HG03469 (cell line): ENCODE measurements at regions not wholly inside any gene's neighbourhood (a gene's known extent, or its start where the extent isn't known, plus 50 kb on each side); places are given as distances from the start of the nearest gene placed in this dataset.

Experiments used
- ATAC-seq: cut with Tn5 transposase; IDR thresholded peaks from one replicate; pipeline ENCODE4 v1.9.1; 2021; ENCODE audit warnings: mild to moderate bottlenecking, moderate library complexity, moderate number of reproducible peaks; ENCODE audit not compliant: unreplicated experiment

- ATAC-seq = no peak
These were observed 121.9 kb downstream of the EMP1 start for GRCh38 chr12:13318231-13319015.

- ATAC-seq = no peak
These were observed 120.2 kb downstream of the EMP1 start for GRCh38 chr12:13316587-13317246.

- ATAC-seq = no peak
These were observed 117.4 kb downstream of the EMP1 start for GRCh38 chr12:13313886-13314285.

GRCh38 chr12:13311551-13311950, 115.0 kb downstream of the EMP1 start:
- no peak for ATAC-seq

DNA sequence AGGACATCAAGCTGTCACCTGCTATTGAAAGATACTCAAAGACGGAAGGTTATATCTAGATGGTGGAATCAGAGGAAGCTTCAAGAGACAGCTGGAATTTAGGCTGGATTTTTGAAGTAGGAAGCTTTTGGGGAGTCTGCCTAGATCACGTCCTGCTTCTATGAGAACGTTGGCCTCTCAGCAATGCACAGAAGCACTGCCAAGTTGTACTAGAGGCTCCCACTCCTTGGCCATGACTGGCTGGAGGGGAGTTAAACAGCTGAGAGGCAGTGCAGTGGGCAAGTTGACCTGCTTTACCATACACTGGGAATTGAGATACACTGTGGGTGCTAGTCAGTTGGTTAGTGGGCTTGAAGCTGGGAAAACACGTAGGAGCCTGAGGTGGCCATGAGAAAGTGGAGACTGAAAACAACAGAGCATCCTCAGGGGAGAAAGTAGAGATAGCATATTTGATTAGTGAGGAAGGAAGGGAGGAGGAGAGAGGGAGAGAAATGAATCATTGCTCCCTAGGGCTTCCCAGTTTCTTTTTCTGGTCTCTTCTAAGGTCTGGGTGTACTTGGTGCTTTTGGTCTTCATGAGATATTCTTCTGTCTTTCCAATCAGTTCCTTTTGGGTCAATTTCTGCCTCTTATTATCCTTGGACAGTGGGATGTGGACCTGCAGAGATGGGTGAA, 110.8 kb downstream of the EMP1 start:
- no peak for ATAC-seq

DNA sequence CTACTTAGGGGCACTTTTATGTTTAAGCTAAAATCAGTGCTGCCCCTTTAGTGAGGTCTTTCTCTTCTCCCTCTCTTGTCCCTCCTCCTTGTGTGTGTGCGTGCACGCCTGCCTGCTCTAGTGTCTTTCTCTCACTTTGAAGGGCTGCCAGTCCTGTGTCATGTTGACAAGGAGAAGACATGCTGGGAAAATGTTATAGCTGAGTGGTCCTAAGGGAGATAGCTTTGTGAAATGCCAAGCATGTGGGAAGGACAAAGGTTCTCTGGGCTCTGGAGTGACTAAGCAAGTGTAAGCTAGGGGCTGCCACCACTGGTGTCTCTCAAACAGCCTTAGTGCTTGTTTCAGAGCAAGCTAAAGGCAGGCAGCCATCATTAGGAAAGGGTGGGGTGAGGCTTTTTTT, 108.4 kb downstream of the EMP1 start:
- no peak for ATAC-seq

DNA sequence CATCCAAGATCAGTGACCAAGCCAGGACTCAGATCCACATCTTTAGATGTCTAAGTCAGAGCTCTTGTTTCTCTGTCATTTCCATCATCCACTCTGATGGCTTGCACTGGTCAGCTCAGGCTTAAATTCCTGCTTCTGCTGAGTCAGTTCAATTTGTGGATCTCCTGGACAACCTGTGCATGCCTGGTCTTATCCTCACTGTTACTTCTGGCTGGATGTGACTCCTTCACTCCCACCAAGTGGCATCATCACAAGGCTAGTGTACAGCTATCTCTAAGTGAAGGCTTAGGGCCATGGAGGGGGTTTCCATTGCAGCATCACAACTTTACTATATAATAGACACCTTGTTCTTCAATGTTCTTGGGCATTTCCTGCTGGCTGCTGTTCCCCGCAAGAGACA, 102.9 kb downstream of the EMP1 start:
- no peak for ATAC-seq

GRCh38 chr12:13293096-13293495, 96.6 kb downstream of the EMP1 start:
- ATAC-seq = no peak

GRCh38 chr12:13289653-13290289, 93.2 kb downstream of the EMP1 start:
- no peak for ATAC-seq

DNA sequence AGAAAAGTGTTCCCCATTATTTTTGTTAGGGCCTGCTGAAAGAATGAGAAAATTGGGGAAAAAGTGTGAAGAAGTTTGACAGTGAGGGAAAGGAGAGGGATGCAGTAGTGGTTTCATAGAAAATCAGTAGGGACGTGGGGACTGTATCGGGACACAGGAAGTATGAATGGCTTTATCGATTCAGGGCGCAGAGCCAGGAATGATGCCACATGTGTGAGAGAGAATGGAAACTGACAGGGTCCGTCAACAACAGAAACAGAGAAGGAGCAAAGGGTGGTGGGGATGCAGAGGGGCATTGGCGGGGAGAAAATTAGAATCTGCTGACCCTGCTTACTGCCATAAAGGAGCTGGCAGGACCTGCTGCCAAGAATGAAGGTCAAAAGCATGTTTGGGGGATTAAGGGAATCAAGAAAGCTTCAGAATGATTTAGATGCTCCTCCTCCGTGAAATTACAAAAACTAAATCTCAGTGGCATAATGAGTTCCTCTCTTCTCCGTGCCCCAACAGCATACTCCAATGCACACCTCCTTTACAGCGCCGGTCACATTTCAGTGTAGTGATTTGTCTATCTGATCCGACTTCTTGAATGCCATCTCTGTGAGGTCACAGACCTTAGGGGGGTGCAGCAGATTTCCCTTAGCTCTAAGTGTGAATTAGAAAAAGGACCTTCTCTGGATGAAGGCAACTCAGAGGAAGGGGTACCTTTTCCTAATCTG, 92.6 kb downstream of the EMP1 start:
- ATAC-seq = no peak

DNA sequence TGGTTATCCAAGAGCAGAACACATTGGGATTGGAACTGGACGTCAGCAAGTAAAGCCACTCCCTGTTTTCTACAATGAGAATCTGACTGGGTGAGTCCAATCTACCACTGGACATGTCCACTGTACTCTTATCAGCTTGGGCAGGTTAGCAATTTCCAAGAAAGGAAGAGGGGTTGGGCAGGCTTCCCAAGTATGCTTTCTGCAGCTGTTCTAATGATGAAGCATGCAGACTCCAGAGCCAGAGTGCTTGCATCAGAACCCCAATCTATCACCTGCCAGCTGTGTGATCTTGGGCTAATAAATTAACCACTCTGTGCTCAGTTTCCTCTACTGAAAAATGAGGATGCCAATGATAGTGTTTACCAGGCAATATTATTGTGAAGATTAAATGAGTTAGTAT, 92.0 kb downstream of the EMP1 start:
- ATAC-seq = no peak

DNA sequence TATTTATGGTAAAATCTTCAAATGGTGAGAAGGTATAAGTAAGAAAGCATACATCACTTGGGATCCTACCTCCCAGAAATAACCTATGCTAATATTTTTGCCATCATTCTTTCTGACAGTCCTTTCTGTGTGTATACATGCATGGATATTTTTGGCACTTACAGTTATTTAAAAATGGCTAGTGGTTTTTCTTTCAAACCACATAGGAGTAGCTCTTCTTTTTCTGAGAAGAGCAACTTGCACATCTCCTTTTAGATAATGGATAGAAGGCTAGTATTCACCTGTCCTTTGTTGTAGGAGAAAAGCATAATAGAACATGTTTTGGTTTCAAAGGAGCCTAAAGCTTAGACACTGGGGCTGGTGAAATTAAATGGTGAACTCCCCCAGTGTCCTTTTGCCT, 87.3 kb downstream of the EMP1 start:
- ATAC-seq = no peak

- no peak for ATAC-seq
These were observed 86.3 kb downstream of the EMP1 start for GRCh38 chr12:13282861-13283260.

DNA sequence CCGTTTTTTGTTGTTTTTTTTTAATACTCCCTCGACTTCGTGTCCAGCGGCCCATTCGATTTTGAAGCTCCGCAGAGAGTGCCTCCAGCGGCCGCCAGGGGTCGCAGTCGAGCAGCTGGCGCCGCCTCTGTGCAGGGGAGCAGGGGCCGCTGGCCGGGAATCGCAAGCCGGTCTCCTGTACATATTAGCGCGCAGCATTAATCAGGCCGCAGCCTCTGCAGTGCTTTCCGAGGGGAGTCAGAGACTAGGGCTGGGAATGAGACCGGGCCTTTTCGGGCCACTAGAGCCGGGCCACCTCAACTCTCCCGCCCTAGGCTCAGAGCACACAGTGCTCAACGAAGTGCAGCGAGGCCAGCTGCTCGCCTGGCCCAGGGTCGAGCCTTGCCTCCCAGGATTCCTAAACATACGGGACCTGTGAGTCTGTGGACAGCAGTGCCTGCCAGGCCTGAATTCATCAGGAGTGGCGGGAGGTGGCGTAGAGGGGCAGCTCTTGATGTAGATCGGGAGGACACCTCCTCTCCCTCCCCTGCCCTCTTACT, 81.8 kb downstream of the EMP1 start:
- ATAC-seq = peak; percentile 54

GRCh38 chr12:13277293-13277692, 80.8 kb downstream of the EMP1 start:
- ATAC-seq = no peak

GRCh38 chr12:13275241-13276085, 78.9 kb downstream of the EMP1 start:
- ATAC-seq = no peak

DNA sequence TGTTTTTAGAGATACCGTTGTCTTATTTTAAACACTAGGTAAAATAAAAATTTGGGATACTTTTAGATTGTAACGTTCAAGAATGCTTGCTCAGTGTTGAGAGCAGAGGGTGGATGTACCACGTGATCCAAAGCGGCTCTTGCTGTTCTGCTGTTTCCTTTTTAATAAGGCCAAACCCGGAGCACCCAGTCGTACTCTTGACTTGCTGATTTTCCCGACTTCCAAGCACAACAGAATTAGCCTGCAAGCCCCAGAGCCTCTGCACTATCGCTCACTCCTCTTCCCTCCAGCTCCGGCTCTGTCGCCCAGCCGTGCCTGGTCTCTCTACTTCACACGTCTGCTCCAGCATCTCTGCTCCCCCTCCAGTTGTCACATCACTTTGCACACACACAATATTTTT, 77.3 kb downstream of the EMP1 start:
- no peak for ATAC-seq

- ATAC-seq = no peak
These were observed 76.6 kb downstream of the EMP1 start for GRCh38 chr12:13273097-13273496.

DNA sequence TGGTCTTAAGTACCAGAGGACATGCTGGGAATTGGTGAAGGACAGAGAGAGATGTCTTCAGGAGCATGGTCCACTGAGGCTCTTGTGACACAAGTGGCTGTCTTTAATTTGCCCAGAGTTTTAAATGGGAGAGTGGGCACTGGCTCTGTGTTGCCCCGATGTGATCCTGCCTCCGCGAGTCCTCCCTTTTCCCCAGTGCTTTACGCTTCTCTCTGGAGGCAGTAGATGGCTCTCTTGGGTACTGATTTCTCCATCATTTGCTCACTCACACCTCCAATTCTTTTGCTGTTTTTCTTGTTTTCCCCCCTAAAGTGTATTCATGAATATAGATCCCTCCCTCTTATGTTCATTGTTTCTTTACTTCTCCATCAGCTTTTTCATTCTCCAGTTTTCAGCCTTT, 74.3 kb downstream of the EMP1 start:
- no peak for ATAC-seq
